GM18873 (cell line): ENCODE measurements at regions not wholly inside any gene's neighbourhood (a gene's known extent, or its start where the extent isn't known, plus 50 kb on each side); places are given as distances from the start of the nearest gene placed in this dataset.

ENCODE experiments used
- ATAC-seq: cut with Tn5 transposase; IDR thresholded peaks from one replicate; pipeline ENCODE4 v1.9.1; 2021; ENCODE audit warnings: mild to moderate bottlenecking, moderate library complexity, moderate number of reproducible peaks; ENCODE audit not compliant: unreplicated experiment, low FRiP score

- no peak for ATAC-seq
Observed at GRCh38 chr3:147832611-147833010, 423.4 kb downstream of the ZIC1 start.

DNA sequence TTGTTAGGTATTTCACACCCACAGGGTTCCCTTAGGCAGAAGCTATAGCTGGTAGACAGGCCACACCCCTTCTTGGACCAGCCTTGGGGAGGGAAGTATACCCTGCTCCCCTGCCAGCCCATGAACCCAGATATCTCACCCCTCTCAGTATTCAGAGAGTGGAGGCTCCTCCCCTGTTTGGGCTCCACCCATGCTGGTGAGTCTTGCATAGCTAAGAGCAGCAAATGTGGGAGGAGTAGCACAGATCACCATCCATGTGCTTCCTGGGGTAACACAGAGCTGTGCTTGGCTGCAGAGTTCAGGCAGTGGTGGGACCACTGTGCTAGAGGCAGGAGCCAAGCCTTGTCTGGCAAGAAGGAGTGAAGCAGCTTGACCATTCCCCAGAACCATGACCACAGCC is 427.2 kb downstream of the ZIC1 start:
- no peak for ATAC-seq

DNA sequence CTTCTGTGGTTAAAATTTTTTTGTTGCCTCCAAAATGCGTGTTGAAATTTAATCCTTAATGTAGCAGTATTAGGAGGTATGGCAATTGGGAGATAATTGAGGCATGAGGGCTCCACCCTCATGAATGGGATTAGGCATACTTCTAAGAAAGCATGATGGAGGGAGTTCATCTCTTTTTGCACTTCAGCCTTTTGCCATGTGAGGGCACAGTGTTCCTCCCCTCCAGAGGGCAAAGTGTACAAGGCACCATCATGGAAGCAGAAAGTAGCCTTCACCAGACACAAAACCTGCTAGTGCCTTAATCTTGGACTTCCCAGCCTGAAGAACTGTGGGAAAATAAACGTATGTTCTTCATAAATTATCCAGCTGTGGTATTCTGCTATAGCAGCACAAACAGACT is 429.5 kb downstream of the ZIC1 start:
- ATAC-seq = no peak

DNA sequence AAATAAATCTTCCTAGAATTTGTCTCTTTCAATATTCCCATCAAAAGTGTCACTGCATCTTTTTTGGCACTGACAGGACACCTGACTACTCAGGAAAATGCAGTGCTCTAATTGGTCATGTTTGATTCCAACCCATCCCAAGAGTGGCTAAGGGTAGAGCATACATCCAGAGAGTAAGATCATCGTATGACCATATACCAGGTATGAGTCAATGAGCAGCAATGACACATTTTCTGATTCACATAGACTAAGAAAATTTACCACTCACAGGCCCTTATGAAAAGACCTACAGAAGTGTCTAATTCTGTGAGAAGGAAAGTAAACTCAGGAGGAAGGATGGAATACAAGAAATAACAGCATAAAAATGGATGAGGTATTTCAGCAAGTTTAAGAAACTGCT is 434.2 kb downstream of the ZIC1 start:
- ATAC-seq = no peak

DNA sequence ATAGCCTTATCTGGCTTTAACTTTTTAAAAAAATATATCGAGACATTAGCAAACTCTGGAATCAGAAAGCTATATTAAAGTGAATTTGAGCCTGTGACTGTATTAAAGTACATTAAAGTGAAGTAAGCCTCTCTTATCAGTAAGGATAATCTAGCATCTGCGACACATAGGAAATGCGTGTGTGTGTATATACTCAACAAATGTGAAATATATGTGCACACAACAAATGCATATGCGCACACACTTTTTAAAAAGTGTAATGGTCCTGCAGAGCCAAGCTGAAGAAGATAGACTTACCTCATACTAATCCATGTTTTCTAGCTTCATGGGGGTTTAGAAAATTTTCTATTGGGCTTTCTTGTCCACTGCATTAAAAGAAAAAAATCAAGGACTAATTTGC is 437.1 kb downstream of the ZIC1 start:
- ATAC-seq = no peak

DNA sequence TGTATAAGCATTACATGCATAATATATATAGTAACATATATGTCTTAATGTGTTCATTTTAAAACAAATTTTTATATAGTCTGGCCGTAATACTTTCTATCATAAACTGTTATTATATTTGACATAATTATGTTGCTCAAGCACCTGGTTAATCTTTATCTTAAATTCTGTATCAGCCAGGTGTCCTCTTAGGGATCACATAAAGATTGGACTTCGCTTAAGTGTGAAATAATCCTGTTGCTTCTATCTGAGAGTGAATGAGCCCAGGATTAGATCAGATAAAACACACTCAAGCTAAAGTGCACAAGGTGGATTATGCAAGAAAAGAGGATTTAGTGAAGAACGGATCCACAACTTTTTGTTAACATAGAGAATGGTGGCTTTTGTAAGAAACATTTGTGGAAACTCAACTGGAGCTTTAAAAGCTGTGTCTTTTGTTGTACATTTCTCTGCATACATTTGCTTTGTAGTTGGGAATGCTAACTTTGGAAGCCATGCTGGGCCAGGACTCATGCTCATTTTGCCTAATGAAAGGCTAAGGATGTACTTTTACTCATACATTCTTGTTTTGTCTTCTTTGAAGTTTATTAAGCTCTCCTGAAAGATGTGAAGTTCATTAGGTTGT is 437.8 kb downstream of the ZIC1 start:
- no peak for ATAC-seq

DNA sequence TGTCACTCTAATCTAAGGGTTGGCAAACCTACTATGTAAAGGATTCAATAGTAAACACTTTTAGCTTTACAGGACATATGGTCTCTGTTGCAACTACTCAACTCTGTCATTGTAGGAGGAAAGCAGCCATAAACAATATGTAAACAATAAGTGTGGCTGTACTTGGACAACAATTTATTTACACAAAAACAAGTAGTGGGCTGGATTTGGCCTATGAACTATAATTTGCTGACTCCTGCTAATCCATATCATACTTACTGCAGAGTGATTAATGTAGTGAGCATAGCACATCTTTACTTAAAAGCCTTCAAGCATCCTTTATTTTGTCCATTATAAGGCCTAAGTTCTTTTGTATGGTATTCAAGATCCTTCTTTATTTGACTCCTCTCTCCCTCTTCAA is 441.9 kb downstream of the ZIC1 start:
- no peak for ATAC-seq

DNA sequence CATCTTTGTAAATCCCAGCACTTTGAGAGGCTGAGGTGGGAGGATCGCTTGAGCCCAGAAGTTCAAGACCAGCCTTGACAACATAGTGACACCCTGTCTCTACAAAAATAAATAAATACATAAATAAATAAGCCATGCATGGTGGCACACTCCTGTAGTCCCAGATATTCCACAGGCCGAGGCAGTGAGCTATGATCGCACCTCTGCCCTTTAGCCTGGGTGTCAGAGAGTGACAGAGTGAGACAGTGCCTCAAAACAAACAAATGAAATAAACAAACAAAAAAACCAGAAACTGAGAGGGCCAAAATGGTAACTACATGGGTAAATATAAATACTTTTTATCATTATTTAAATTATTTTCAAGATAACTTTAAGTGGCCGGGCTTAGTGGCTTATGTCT is 445.4 kb downstream of the ZIC1 start:
- ATAC-seq = no peak

- ATAC-seq = no peak
Observed at GRCh38 chr3:147864754-147865354, 455.7 kb downstream of the ZIC1 start.

GRCh38 chr3:147866561-147866960 is 457.4 kb downstream of the ZIC1 start:
- ATAC-seq = no peak

DNA sequence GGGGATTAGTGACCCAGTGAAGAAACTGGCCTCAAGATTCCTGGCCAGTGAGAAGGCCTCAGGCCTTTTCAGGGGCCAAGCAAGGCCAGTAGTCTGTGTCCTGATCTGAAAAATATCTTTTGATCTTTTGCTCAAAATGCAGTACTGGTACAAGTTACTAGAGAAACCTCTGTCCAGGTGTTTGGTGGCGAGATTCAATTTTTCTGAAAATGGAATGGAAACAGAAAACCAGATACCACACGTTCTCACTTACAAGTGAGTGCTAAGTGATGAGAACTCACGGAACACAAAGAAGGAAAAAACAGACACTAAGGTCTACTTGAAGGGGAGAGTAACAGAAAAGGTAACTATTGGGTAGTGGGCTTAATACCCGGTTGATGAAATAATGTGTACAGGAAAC is 463.4 kb downstream of the ZIC1 start:
- no peak for ATAC-seq

GRCh38 chr3:147875498-147875897 is 466.3 kb downstream of the ZIC1 start:
- ATAC-seq = no peak

DNA sequence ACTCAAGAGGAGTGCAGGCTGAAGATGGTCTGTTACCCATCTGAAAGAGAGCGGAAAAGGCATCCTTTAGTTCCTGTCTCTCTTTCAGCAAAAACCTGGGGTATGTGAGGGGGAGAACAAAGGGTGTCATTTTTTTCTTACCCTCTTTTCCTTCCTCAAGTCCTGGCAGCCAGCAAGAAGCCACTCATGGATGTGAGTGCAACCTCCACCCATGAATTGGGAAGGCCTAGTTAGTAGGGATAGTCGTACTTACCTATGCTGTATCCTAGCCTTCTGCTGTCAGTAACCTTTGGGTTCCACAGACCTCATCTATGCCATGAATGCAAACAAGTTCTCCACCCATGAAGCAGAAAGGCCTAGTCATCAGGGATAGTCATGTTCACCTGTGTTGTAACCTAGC is 472.8 kb downstream of the ZIC1 start:
- no peak for ATAC-seq

- ATAC-seq = no peak
Observed at GRCh38 chr3:147886879-147887278, 477.7 kb downstream of the ZIC1 start.

- ATAC-seq = no peak
Observed at GRCh38 chr3:147887797-147888196, 478.6 kb downstream of the ZIC1 start.

DNA sequence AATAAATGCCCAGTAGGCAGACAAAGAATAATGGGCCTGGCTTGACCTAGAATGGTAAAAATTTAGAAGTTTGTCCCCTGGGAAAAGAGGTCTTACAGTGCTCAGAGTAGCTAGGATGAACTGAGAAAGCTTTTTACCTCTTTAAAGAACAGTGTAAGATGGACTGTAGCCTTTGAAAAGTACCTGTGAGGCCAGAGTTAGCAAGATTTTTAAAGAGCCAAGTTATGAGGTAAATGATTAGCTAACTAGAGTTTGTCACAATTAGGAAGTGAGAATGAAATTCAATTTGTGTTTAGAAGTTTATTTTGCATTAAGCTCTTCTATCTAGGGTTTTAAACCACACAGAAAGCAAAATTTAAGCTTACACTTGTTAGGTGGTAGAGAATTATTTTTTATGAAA is 480.9 kb downstream of the ZIC1 start:
- peak; percentile 65 for ATAC-seq

GRCh38 chr3:147895509-147895908 is 486.3 kb downstream of the ZIC1 start:
- ATAC-seq = no peak

- ATAC-seq = no peak
Observed at GRCh38 chr3:147900851-147901250, 491.7 kb downstream of the ZIC1 start.

- ATAC-seq = no peak
Observed at GRCh38 chr3:147903026-147903425, 493.9 kb downstream of the ZIC1 start.

DNA sequence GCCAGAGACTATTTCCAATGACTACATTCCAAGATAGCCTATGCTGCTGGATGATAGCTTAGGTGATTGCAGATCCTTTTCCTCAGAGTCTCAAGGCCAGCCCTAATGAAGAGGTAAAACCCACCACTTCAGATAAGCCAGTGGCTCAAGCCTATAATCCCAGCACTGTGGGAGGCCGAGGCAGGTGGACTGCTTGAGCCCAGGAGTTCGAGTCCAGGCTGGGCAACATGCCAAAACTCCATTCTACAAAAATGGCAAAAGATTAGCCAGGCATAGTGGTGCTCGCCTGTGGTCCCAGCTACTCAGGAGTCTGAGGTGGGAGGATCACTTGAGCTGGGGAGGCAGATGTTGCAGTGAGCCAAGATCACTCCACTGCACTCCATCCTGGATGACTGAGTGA is 495.3 kb downstream of the ZIC1 start:
- ATAC-seq = no peak

GRCh38 chr3:147906285-147906684 is 497.1 kb downstream of the ZIC1 start:
- no peak for ATAC-seq

DNA sequence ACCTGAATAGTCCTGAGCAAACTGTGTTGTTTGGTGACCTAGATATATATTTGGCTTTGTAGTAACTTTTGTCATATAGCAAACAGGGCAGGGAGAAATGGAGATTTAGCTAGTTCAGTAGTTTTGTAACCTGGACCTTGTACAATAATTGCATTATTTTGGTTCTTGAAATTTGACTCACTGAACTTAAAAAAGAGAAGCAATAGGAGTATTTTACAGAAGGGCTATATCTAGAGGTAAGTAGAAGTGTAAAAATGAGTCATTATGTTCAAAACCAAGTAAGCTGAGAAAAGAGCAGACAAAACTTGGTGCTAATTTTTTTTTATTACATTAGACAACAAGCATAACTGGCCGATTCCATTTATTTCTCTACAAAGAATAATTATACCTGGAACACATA is 505.4 kb downstream of the ZIC1 start:
- no peak for ATAC-seq

DNA sequence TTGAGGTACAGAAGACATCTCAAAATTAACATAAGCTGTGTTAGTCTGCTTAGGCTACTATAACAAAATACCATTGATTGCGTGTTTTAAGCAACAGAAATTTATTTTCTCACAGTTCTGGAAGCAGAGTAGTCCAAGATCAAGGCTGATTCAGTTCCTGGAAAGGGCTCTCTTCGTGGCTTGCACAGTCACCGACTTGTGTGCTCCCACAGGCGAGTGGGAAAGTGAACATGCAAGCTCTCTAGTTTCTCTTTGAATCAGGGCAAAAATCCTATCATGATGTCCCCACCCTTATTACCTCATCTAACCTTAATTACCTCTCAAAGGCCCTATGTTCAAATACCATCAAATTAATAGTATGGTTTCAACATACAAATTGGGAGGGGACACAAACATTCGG is 505.9 kb downstream of the ZIC1 start:
- ATAC-seq = no peak
